ENCODE measurements at regions not wholly inside any gene's neighbourhood (a gene's known extent, or its start where the extent isn't known, plus 50 kb on each side); places are given as distances from the start of the nearest gene placed in this dataset.

DNA sequence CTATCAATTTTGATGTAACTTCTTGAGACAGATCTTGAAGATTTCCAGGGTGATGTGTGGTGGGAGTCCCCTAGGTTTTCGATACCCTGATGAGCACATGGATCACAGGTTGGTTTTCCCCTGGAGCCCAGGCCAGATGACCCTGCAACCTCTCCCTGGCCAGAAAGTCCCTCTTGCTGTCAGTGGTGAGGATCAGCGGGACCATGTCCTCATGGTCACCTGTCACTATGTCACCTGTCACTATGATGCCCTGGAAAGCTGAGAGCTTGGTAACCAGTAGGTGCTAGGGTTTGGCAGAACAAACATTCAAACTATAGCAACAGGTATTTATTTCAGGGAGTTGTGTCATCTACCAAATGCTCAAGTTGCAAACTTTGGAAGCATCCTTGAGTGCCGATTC is 197.9 kb downstream of the ARHGAP12 start:
- ATAC-seq (replicated peaks), result no peak
- Mint-ChIP-seq H3K4me1 (no peaks in the 10 kb centered on the region), H3K27ac (no peak overlapping the region), H3K9me3 (no peaks in the 10 kb centered on the region), H3K4me3 (no peak overlapping the region), H3K36me3 (ENCODE audit: low read depth) (no peaks in the 10 kb centered on the region), H3K27me3 (peaks cover 24% of the 10 kb centered on the region)

- H3K4me3 Mint-ChIP-seq, result no peak overlapping the region
- peaks cover 37% of the 10 kb centered on the region for H3K27me3 Mint-ChIP-seq
- H3K4me1 Mint-ChIP-seq, result peaks cover 5% of the 10 kb centered on the region
- H3K9me3 Mint-ChIP-seq, result no peaks in the 10 kb centered on the region
- ATAC-seq (replicated peaks), result no peak
- no peaks in the 10 kb centered on the region for H3K36me3 Mint-ChIP-seq (ENCODE audit: low read depth)
- H3K27ac Mint-ChIP-seq, result no peak overlapping the region
Observed at GRCh38 chr10:31728698-31729224, 199.9 kb downstream of the ARHGAP12 start.

DNA sequence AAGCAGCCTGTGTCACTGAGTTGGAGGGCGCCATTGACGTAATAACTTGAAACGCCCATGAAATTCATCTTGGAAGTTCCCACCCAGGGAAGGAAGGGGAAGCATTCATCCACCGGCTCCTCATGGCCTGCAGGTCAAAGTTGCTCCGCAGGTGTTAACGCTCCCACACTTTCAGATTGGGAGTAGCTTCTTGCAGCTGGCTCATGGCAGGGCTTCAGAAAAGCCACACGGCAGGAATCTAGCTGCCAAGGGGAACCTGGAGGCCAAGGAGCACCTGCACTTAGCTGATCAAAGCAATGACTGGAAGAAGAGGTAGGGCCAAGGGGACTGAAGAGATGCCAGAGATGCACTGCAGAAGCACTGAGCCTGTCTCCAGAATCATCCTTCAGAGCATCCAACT is 203.2 kb downstream of the ARHGAP12 start:
- Mint-ChIP-seq H3K27ac (no peak overlapping the region), H3K36me3 (ENCODE audit: low read depth) (no peaks in the 10 kb centered on the region), H3K4me3 (no peak overlapping the region), H3K9me3 (no peaks in the 10 kb centered on the region), H3K4me1 (peaks cover 6% of the 10 kb centered on the region), H3K27me3 (peaks cover 23% of the 10 kb centered on the region)
- no peak for ATAC-seq (replicated peaks)

- H3K27ac Mint-ChIP-seq, result no peak overlapping the region
- no peak for ATAC-seq (replicated peaks)
- H3K9me3 Mint-ChIP-seq, result no peaks in the 10 kb centered on the region
- peaks cover 6% of the 10 kb centered on the region for H3K4me1 Mint-ChIP-seq
- H3K4me3 Mint-ChIP-seq, result no peak overlapping the region
- H3K27me3 Mint-ChIP-seq, result peaks cover 25% of the 10 kb centered on the region
- H3K36me3 Mint-ChIP-seq (ENCODE audit: low read depth), result no peaks in the 10 kb centered on the region
Observed at GRCh38 chr10:31724296-31724695, 204.3 kb downstream of the ARHGAP12 start.

DNA sequence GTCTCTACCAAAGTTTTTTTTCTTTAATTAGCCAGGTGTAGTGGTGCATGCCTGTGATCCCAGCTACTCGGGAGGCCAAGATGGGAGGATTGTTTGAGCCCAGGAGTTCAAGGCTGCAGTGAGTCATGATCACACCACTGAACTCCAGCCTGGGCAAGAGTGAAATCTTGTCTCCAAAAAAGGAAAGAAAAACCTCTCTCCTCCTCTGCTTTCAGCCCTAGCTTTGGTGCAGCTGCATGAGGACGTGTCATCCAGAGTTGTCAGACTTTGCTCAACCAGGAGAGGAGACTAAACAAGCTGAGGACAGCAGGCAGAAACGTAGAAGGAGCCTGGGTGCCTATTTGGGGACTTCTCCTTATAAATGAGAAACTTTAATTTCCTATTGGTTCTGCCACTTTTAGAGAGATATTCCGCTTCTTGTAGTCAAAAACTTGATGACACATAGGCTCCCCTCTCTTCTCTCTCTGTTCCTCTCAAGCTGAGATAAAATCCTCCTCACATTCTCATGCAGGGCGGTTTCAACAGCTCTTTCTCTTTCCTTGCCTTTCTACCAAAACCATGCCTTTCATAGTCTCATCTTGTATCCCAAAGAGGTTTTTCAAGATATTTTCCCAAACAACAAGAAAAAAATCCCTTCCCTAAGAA is 205.4 kb downstream of the ARHGAP12 start:
- Mint-ChIP-seq H3K4me1 (peaks cover 6% of the 10 kb centered on the region), H3K4me3 (peak overlapping the region; percentile 34), H3K9me3 (no peaks in the 10 kb centered on the region), H3K27ac (peak overlapping the region; percentile 64), H3K36me3 (ENCODE audit: low read depth) (no peaks in the 10 kb centered on the region), H3K27me3 (peaks cover 24% of the 10 kb centered on the region)
- ATAC-seq (replicated peaks), result peak; percentile 75

DNA sequence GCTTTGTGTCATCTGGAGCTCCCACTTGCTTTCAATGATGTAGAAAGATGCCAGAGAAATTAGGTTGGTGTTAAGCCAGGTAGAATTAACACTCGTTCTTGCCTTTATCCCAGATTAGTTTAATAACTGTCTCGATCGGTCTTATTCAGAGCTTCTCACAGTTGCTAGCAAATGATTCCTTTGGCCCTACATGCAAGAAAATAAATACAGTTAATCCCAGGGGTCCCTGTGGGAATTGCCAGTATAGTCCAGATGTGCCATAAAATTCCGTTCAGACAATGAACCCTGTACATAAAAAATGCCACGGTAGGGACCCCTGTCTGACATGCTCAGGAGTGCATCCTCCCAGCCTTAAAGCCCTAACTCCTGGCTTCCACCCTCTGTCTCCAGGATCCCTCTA is 207.5 kb downstream of the ARHGAP12 start:
- H3K36me3 Mint-ChIP-seq (ENCODE audit: low read depth), result no peaks in the 10 kb centered on the region
- no peak overlapping the region for H3K4me3 Mint-ChIP-seq
- H3K27ac Mint-ChIP-seq, result no peak overlapping the region
- H3K9me3 Mint-ChIP-seq, result no peaks in the 10 kb centered on the region
- H3K4me1 Mint-ChIP-seq, result peaks cover 6% of the 10 kb centered on the region
- no peak for ATAC-seq (replicated peaks)
- H3K27me3 Mint-ChIP-seq, result peaks cover 25% of the 10 kb centered on the region

- no peak overlapping the region for H3K4me3 Mint-ChIP-seq
- peaks cover 6% of the 10 kb centered on the region for H3K4me1 Mint-ChIP-seq
- H3K36me3 Mint-ChIP-seq (ENCODE audit: low read depth), result no peaks in the 10 kb centered on the region
- no peaks in the 10 kb centered on the region for H3K9me3 Mint-ChIP-seq
- H3K27ac Mint-ChIP-seq, result no peak overlapping the region
- ATAC-seq (replicated peaks), result no peak
- peaks cover 23% of the 10 kb centered on the region for H3K27me3 Mint-ChIP-seq
Observed at GRCh38 chr10:31720546-31720945, 208.1 kb downstream of the ARHGAP12 start.

- Mint-ChIP-seq H3K36me3 (ENCODE audit: low read depth) (no peaks in the 10 kb centered on the region), H3K27ac (no peak overlapping the region), H3K4me3 (no peak overlapping the region), H3K27me3 (peaks cover 4% of the 10 kb centered on the region), H3K9me3 (peaks cover 10% of the 10 kb centered on the region), H3K4me1 (peaks cover 26% of the 10 kb centered on the region)
- no peak for ATAC-seq (replicated peaks)
Observed at GRCh38 chr10:31709476-31709875, 219.2 kb downstream of the ARHGAP12 start.

DNA sequence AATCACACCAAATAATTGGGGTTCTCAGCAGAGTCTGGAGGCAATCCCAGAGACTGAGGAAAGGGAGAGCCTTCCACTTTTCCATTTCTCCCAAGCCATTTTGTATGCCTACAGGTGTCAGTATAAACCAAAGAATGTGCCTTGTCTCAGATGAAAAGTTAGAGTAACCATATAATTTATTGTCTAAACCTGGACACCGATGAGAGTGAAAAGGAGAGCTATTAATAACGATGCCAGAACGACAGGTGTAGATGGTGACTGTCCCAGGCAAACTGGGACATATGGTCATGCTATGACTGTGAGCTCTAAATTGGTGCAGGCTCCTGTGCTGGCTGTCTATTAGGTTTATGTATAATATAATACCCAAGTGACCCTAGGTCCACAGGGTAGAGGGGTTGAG is 219.6 kb downstream of the ARHGAP12 start:
- Mint-ChIP-seq H3K9me3 (peaks cover 10% of the 10 kb centered on the region), H3K4me1 (peaks cover 26% of the 10 kb centered on the region), H3K27ac (no peak overlapping the region), H3K36me3 (ENCODE audit: low read depth) (no peaks in the 10 kb centered on the region), H3K27me3 (peaks cover 4% of the 10 kb centered on the region), H3K4me3 (no peak overlapping the region)
- ATAC-seq (replicated peaks), result no peak

GRCh38 chr10:31708474-31708873 is 220.2 kb downstream of the ARHGAP12 start:
- Mint-ChIP-seq H3K4me3 (peak overlapping the region; percentile 71), H3K4me1 (peaks cover 26% of the 10 kb centered on the region), H3K27me3 (peaks cover 4% of the 10 kb centered on the region), H3K36me3 (ENCODE audit: low read depth) (no peaks in the 10 kb centered on the region), H3K27ac (peak overlapping the region; percentile 91), H3K9me3 (peaks cover 10% of the 10 kb centered on the region)
- ATAC-seq (replicated peaks), result no peak

GRCh38 chr10:31708046-31708445 is 220.6 kb downstream of the ARHGAP12 start:
- peaks cover 10% of the 10 kb centered on the region for H3K9me3 Mint-ChIP-seq
- peaks cover 26% of the 10 kb centered on the region for H3K4me1 Mint-ChIP-seq
- H3K27me3 Mint-ChIP-seq, result peaks cover 4% of the 10 kb centered on the region
- H3K4me3 Mint-ChIP-seq, result peak overlapping the region; percentile 71
- no peaks in the 10 kb centered on the region for H3K36me3 Mint-ChIP-seq (ENCODE audit: low read depth)
- peak; percentile 7 for ATAC-seq (replicated peaks)
- H3K27ac Mint-ChIP-seq, result peak overlapping the region; percentile 91

DNA sequence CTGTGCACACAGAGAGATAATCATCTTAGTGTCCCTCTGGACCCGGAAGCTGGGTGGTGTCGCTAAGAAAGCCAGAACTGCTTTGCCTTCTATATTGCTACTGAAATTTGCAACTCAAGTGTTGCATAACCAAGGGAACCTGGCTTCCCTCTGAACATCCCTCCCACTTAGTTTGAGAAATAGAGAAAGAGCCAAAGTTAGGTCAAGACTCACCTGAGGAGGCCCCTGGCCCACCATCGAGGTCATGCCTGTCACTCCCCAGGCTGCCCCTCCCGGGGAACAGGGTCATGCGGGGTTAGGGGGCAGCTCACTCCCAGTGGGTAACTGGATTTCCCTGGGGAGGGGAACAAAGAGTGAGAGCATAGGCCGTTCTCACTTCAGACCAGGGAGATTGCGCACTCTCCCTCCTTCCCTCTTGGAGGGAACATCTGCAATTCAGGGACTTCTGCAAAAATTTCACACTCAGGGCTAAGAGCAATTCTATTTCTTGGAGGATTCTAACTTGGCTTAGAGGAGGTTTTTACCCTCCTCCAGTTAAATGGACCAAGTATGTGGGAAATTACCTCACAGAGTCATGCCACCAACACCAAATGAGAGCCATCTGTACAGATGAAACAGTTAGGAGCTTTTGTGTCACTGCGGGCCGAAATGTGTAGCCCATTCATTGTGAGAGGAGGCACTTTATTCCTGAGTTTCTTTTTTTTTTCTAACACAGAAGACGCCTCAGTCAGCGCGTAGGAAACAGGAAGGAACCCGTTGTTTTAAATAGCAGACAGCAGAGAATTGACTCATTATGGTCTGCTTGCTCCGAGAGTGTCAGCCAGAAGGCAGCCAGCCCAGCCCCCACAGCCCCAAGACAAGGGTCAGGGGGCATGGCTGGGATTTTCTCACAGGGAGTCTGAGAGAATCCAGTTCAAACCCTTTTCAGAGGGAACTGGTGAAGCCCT is 221.3 kb downstream of the ARHGAP12 start:
- peaks cover 4% of the 10 kb centered on the region for H3K27me3 Mint-ChIP-seq
- peaks cover 26% of the 10 kb centered on the region for H3K4me1 Mint-ChIP-seq
- no peaks in the 10 kb centered on the region for H3K36me3 Mint-ChIP-seq (ENCODE audit: low read depth)
- peak; percentile 95 for ATAC-seq (replicated peaks)
- H3K27ac Mint-ChIP-seq, result peak overlapping the region; percentile 91
- H3K4me3 Mint-ChIP-seq, result peak overlapping the region; percentile 71
- peaks cover 6% of the 10 kb centered on the region for H3K9me3 Mint-ChIP-seq

- Mint-ChIP-seq H3K9me3 (peaks cover under 1% of the 10 kb centered on the region), H3K4me3 (peak overlapping the region; percentile 71), H3K27ac (peak overlapping the region; percentile 91), H3K36me3 (ENCODE audit: low read depth) (no peaks in the 10 kb centered on the region), H3K4me1 (peaks cover 26% of the 10 kb centered on the region), H3K27me3 (peaks cover 1% of the 10 kb centered on the region)
- no peak for ATAC-seq (replicated peaks)
Observed at GRCh38 chr10:31706464-31707092, 222.1 kb downstream of the ARHGAP12 start.

DNA sequence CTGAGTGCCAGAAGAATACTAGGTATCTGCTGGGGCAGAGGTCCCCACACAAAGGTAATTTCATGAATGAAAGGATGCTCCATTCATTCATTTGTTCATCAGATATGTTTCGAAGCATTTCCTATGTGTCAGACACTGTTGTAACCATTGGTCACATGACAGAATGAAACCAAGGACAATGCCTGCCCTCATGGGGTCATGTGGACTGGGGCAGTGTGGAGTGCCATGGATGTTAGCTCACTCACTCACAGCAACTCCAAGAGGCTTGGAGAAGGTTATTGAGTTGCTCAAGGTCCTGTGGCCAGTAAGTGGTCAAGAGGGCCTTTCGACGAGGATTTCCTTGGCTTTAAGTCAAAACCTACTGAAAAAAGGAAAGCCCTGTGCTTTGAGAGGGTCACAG is 223.5 kb downstream of the ARHGAP12 start:
- Mint-ChIP-seq H3K9me3 (no peaks in the 10 kb centered on the region), H3K27me3 (no peaks in the 10 kb centered on the region), H3K27ac (peak overlapping the region; percentile 72), H3K36me3 (ENCODE audit: low read depth) (no peaks in the 10 kb centered on the region), H3K4me1 (peaks cover 26% of the 10 kb centered on the region), H3K4me3 (no peak overlapping the region)
- no peak for ATAC-seq (replicated peaks)
